Bone marrow (tissue), 2 donors: ENCODE measurements at regions not wholly inside any gene's neighbourhood (a gene's known extent, or its start where the extent isn't known, plus 50 kb on each side); places are given as distances from the start of the nearest gene placed in this dataset.
"Not testable (repeated sequence)": the region's sequence is repeated elsewhere in the genome, so short reads cannot be mapped to it uniquely, and the experiment has no call there.

Experiments
- DNase-seq, 2 donors: peaks; one replicate each; lab custom pipeline; 2025; lab: John Stamatoyannopoulos, UW

DNA sequence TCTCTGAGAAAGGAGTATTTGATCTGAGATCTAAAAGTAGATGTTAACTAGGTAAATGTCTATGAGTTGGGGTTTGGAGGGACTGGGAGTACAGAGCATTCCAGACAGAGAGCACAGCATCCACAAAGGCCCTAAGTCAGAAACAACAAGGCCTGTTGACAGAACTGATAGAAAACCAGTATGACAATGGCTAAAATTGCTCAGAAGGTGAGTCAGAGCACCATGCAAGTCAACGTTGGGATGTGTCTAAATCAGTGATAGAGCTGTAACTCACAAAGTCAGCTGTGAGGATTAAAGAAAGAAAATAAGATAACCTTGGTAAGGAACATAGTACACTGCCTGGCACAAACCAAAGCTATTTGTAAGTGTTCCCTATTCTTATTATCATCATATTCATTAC, 124.0 kb downstream of the CETN3 start:
- DNase-seq: no peak

- DNase-seq: no peak
Measured at GRCh38 chr5:90284375-90284774, 125.2 kb downstream of the CETN3 start.

GRCh38 chr5:90279091-90279490, 130.5 kb downstream of the CETN3 start:
- no peak for DNase-seq

GRCh38 chr5:90274216-90274615, 135.3 kb downstream of the CETN3 start:
- DNase-seq: no peak

GRCh38 chr5:90267646-90268045, 141.9 kb downstream of the CETN3 start:
- no peak for DNase-seq

- DNase-seq: no peak
Measured at GRCh38 chr5:90265545-90265857, 144.1 kb downstream of the CETN3 start.

DNA sequence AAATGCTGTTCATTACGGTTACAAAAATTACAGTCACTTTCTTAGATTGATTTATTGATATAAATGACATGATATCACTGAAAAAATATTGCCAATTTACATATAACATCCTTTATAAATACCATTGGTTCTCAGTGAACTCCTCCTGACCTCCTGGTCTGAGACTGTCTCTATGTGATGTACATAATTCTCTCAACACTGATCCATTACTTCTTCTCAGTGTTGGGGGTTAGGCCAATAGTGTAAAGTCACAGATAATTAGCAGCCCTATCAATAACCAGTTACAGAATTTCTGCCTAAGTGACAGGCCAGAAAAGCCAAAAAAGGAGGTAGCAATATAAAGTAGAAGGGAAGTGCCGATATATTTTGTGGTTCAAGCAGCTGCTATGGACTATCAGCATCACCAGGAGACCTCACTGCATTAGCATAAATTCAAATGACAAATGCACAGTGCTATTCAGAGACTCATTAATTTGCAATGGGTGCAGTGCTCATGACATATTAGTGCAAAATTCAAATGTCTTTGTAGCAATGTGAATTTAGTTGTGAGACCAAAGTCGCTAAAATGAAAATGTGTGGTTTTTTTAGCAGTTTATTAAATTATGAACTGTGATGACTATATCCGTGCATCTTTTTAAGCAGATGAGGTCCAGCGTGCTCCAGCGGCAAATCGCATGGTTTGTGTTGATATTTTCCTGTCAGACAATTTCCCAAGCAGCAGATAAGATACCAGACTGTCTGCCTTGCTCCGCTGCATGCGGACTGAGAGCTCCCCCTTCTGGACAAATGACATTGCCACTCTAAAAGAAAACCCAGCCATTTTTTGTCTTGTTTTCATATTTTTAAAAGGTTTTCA, 144.6 kb downstream of the CETN3 start:
- peak; percentile 0 to 61 for DNase-seq

DNA sequence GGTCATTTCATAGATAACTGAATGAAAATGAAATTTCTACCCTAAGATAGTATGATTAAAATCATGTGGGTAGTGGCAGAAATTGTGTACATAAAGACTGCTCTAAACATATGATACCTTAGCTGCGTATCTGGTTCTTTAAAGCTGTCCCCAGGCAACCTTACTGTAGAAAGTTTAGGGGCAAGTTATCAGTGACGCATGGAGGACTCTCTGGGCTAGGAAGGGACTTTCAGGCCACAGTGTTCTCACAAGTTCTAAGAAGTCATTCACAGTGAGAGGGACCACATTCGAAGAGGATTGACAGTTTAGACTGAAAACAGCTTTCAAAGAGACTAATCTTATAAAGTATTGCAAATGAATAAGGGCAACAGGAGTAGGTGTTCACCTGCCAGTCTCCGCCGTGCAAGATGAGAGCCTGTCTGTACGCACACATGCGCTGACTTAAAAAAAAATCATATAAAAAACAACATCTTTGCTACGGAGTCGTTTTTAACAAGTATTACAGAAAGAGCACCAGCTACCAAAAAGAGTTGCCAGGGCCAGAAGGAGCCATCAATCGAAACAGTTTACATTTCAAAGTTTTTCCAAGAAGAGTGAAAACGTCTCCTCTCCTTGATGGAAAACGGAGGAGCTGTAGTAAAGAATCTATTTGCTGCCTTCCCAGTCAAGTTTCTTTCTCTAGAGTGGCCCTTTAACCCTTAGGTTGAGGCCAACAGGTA, 146.3 kb downstream of the CETN3 start:
- DNase-seq: no peak

DNA sequence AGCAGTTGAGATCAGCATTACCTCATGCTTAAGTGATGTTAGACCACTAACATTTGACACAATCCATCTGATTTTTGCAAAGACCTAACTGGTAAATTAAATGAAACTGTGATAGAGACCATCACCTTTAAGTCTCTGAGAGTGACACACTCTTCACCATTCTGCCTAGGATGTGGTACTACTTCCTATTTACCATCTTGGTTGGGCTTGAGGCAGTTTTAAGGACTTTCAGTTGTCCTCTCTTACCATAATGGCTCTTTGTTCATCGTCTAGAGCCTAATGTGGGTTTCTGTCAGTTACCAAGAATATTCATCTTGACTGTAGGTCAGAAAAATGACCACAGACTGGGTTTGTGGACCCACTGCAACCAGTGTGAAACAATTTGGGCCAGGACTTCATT, 158.1 kb downstream of the CETN3 start:
- DNase-seq: no peak

GRCh38 chr5:90248640-90249039, 160.9 kb downstream of the CETN3 start:
- DNase-seq: no peak

- DNase-seq: not testable (repeated sequence)
Measured at GRCh38 chr5:90243848-90244247, 165.7 kb downstream of the CETN3 start.

GRCh38 chr5:90233476-90233875, 176.1 kb downstream of the CETN3 start:
- DNase-seq: no peak

- DNase-seq: no peak
Measured at GRCh38 chr5:90231688-90232087, 177.9 kb downstream of the CETN3 start.

GRCh38 chr5:90227683-90228082, 181.9 kb downstream of the CETN3 start:
- DNase-seq: no peak

DNA sequence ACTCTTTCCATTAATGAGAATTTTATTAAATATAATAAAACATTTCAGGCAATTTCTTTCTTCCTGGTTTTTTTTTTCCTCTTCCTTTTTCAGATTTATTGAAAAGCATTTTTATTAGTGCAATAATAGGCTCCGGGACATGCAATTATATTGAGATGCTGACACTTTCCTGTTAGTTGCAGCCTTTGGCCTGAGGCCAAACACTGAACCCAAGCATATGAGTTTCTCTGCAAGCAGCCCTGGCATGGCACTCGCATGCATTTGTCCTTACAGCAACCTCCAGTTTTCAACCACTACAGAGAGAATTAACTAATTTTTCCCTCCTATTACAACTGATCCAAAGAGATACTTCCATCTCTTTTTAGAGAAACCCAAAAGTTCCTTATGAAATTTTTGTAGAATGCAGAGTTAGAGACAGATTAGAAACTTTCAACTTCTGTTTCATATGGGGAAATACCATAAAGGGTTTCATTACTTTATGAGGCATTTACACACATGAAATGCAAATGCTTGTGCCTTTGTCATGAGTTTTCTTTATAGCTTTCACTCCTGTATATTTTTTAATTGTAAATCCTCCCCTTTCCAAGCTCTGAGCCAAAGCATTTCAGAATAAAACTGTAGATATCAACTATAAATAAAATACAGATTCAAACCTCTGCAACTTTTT, 183.0 kb downstream of the CETN3 start:
- DNase-seq: no peak

DNA sequence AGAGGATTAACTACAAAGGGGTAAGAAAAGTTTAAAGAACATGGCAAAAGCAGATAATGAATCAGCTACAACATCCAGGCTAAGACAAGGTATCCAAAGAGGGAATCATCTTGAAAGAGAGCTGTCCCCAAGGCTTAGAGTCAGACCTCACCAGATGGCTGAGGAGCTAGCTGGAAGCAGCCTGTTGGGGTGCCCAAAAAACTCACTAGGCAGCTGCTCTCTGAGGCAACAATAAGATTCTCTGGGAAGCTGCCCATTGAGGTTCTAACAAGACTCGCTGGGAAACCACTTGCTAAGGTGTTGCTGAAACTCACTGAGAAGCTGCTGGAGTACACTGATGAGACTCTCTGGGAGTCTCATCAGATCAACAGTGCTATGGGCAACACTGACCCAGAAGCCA, 185.2 kb downstream of the CETN3 start:
- DNase-seq: no peak

DNA sequence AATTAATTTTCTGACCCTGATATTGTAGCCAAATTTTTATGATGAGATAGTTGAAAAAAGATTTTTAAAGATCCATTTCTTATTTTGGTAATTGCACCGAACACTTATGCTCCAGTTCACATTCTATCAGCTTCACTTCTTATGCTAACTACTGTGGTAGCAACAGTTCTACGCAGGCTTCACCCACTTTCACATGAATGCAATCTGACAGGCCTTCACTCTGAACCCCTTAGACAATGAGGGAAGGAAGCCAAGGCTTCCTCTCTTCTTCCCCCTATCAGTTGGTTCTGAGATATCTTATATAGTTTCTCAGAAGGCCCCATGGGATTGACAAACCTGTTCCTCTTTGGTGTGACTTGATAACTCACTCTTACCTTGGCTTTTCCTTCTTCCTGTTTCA, 185.8 kb downstream of the CETN3 start:
- no peak for DNase-seq

DNA sequence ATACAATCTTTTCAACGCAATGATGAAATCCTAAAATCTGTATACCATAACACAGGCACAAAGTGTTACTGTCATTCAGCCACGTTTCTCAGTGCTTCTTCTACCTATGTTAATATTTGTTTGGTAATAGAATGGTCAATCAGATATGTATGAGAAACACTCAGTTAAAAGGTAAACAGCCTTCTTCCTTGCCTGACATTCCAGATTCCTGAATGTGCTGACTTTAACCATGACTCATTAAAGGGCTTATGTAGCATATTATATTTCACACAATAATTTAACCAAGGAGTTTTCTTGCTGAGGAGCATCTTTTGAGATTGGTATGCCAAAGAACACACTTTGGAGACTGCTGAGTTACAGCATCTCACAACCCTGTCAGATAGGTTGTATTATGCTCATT, 187.6 kb downstream of the CETN3 start:
- DNase-seq: no peak

DNA sequence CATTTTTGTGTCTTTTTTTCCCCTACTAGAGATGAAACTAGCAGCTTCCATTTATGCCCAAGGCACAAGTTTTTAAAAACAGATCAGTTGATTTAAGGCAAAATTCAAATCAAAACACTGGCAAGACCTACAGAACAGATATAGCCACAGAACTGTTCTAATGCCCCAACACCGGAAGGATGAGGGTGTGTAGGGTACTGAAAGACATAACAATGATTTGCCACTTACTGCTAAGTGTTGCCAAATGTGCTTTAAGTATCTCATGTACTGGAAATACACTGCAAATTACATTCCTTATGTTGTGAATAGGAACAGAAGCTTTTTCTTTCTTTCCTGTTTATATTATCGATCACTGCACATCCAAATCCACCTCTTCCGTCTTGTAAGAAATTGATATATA, 189.0 kb downstream of the CETN3 start:
- DNase-seq: no peak

GRCh38 chr5:90214991-90215390, 194.6 kb downstream of the CETN3 start:
- DNase-seq: no peak

GRCh38 chr5:90208323-90208722, 201.2 kb downstream of the CETN3 start:
- not testable (repeated sequence) for DNase-seq

GRCh38 chr5:90201923-90202322, 207.6 kb downstream of the CETN3 start:
- DNase-seq: no peak

GRCh38 chr5:90193185-90193822, 216.3 kb downstream of the CETN3 start:
- DNase-seq: no peak
